ENCODE measurements at regions not wholly inside any gene's neighbourhood (a gene's known extent, or its start where the extent isn't known, plus 50 kb on each side); places are given as distances from the start of the nearest gene placed in this dataset.

DNA sequence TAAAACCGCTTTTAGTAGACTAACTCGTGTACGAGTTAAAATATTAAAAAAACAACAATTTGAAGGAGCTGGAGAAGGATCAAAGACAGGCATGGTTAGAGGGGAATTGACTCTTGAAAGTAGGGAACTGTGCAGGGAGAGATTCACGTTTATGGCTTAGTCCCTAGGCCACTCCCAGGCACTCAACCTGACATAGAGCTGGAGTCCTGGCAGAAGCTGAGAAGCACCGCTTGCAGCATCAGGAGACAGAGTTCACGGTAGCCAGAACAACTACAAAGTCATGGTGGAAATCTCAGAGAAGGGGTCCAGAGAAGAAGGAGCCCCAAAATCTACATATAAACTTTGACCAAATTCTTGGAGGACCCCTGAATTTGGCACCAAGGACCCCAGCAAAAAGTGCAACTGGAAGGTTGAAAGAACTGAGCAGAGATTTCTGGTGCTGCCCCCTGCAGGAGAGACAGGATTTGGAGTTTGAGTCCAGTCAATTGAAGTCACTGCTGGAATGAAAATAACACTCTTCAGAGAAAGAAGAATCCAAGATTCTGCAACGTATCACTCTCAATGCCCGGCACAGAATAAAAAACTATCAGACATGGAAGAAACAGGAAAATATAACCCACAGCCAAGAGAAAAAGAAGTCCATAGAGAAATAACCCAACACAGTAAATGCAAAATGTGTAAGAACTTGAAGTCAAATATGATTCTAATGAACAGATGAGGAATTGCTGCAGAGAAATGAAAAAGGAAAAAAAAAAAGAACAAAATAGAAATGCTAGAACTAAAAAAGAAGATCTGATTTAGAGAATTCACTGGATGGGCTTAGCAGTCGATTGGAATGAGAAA, 493.3 kb upstream of the PODXL start:
- CTCF ChIA-PET, result interaction anchor here (0.7 to 1.8 kb wide), 16 partner anchors 9 to 943 kb away, joined by 3 to 9 read pairs (median 4); no protein-coding TSS in a partner anchor

More for the DNA sequence above, 493.3 kb upstream of the PODXL start:
- H3K79me2 ChIP-seq (ENCODE audit: insufficient read depth), result no peaks in the 10 kb centered on the region
- WGBS (ENCODE audit: low lambda C conversion rate), result 70% methylated on average over 9 of the region's 9 CpGs
- no peaks in the 10 kb centered on the region for H4K20me1 ChIP-seq (ENCODE audit: insufficient read depth)
- H3K36me3 ChIP-seq (replicated peaks in 1 of 2; ENCODE audit: control insufficient read depth in 1 of 2, insufficient read depth in 2 of 2, low read length in 1 of 2), result peaks cover 0 to 33% of the 10 kb centered on the region in 2 experiments
- H2AFZ ChIP-seq (ENCODE audit: low read depth), result no peak overlapping the region
- H3K4me1 ChIP-seq (ENCODE audit: control insufficient read depth in 1 of 2, insufficient read depth in 2 of 2, low read depth in 1 of 2, low read length in 1 of 2), result peaks cover 0 to 8% of the 10 kb centered on the region in 2 experiments; a peak in 1 of 4 replicates
- no peaks in the 10 kb centered on the region for H3K27me3 ChIP-seq (ENCODE audit: insufficient read depth)
- no peak overlapping the region for H3K4me2 ChIP-seq
- H3K9me2 ChIP-seq, result no peaks in the 10 kb centered on the region
- DNase-seq, result no peak
- TF ChIP-seq REST (IDR thresholded peaks at IDR 0.05; ENCODE audit: low read depth, low read length) (no peak), RCOR1 (IDR thresholded peaks at IDR 0.05; ENCODE audit: low read length) (no peak), JUND (IDR thresholded peaks at IDR 0.05) (no peak), CHD2 (IDR thresholded peaks at IDR 0.05; ENCODE audit: low read length, partially characterized antibody) (no peak), SMC3 (IDR thresholded peaks at IDR 0.05; ENCODE audit: low read depth, low read length) (peak; percentile 44; the same call in 1 of the 2 replicates), CTCF (IDR thresholded peaks at IDR 0.05) (peak; percentile 72), POLR2AphosphoS5 (IDR thresholded peaks at IDR 0.05; ENCODE audit: low read depth, low read length) (no peak), RAD21 (IDR thresholded peaks at IDR 0.05; ENCODE audit: low read length) (peak; percentile 44), MEF2A (IDR thresholded peaks at IDR 0.05; ENCODE audit: borderline replicate concordance, low read depth) (no peak), MXI1 (IDR thresholded peaks at IDR 0.05; ENCODE audit: low read depth, low read length) (no peak), RXRA (IDR thresholded peaks at IDR 0.05; ENCODE audit: borderline replicate concordance, low read depth) (no peak)
- POLR2A ChIA-PET, result no interaction called here
- H3K9me3 ChIP-seq, result no peaks in the 10 kb centered on the region
- peaks cover 3% of the 10 kb centered on the region for H3F3A ChIP-seq (replicated peaks; ENCODE audit: insufficient read depth)
- no peak overlapping the region for H3K4me3 ChIP-seq (ENCODE audit: low read depth in 2 of 2, low read length in 1 of 2)
- H3K27ac ChIP-seq (ENCODE audit: low read depth in 2 of 2, low read length in 1 of 2), result no peak overlapping the region
- no peak overlapping the region for H3K9ac ChIP-seq

All from SK-N-SH (cell line).